H9 (cell line): ENCODE measurements at regions not wholly inside any gene's neighbourhood (a gene's known extent, or its start where the extent isn't known, plus 50 kb on each side); places are given as distances from the start of the nearest gene placed in this dataset.

ENCODE experiments used
- DNase-seq: peaks from one replicate; pipeline ENCODE4 v3.0.0-alpha.2; 2017
- H2AFZ ChIP-seq: one replicate; pipeline ENCODE4 v1.6.1; 2013; ENCODE audit warnings: mild to moderate bottlenecking, low read length, control low read depth, moderate library complexity
- H2AK5ac ChIP-seq: 2 replicates; pipeline ENCODE4 v1.6.1; 2013; ENCODE audit warnings: low read length, control low read depth, mixed read lengths; ENCODE audit not compliant: insufficient read length
- H2BK120ac ChIP-seq: one replicate; pipeline ENCODE4 v1.6.1; 2013; ENCODE audit warnings: low read depth, mild to moderate bottlenecking, low read length, control low read depth, inconsistent platforms; ENCODE audit not compliant: poor library complexity, severe bottlenecking
- H2BK12ac ChIP-seq: 2 replicates; pipeline ENCODE4 v1.6.1; 2013; ENCODE audit warnings: low read length, control low read depth, mixed read lengths, low read depth; ENCODE audit not compliant: insufficient read length
- H2BK15ac ChIP-seq: 2 replicates; pipeline ENCODE4 v1.6.1; 2013; ENCODE audit warnings: low read depth, low read length, control low read depth
- H2BK20ac ChIP-seq: one replicate; pipeline ENCODE4 v1.6.1; 2013; ENCODE audit warnings: low read depth, mild to moderate bottlenecking, low read length, control low read depth, inconsistent platforms; ENCODE audit not compliant: poor library complexity, severe bottlenecking
- H2BK5ac ChIP-seq: 2 replicates; pipeline ENCODE4 v1.6.1; 2013; ENCODE audit warnings: low read length, control low read depth, mixed read lengths; ENCODE audit not compliant: insufficient read length
- H3K14ac ChIP-seq: 2 replicates; pipeline ENCODE4 v1.6.1; 2013; ENCODE audit warnings: low read length, control low read depth; ENCODE audit not compliant: insufficient read depth
- H3K18ac ChIP-seq: 2 replicates; pipeline ENCODE4 v1.6.1; 2013; ENCODE audit warnings: low read depth, mild to moderate bottlenecking, mixed read lengths, low read length, control low read depth; ENCODE audit not compliant: insufficient read length
- H3K23ac ChIP-seq: 2 replicates; pipeline ENCODE4 v1.6.1; 2013; ENCODE audit warnings: low read length, control low read depth, mixed read lengths, low read depth; ENCODE audit not compliant: insufficient read length
- H3K23me2 ChIP-seq: 2 replicates; pipeline ENCODE4 v1.6.1; 2013; ENCODE audit warnings: low read depth, mild to moderate bottlenecking, mixed read lengths, low read length, control low read depth; ENCODE audit not compliant: insufficient read length, poor library complexity, severe bottlenecking
- H3K27ac ChIP-seq: 2 replicates; pipeline ENCODE4 v1.5.1; 2013; ENCODE audit warnings: low read length, control low read depth, mixed read lengths, low read depth; ENCODE audit not compliant: insufficient read length
- H3K27me3 ChIP-seq: 2 replicates; pipeline ENCODE4 v1.6.1; 2013; ENCODE audit warnings: low read length, control low read depth, inconsistent platforms; ENCODE audit not compliant: insufficient read depth
- H3K4ac ChIP-seq: 2 replicates; pipeline ENCODE4 v1.6.1; 2013; ENCODE audit warnings: low read depth, mild to moderate bottlenecking, control low read depth, inconsistent platforms, low read length, moderate library complexity
- H3K4me1 ChIP-seq: 2 replicates; pipeline ENCODE4 v1.6.1; 2013; ENCODE audit warnings: low read length, control low read depth, inconsistent platforms; ENCODE audit not compliant: insufficient read depth
- H3K4me2 ChIP-seq: 2 replicates; pipeline ENCODE4 v1.6.1; 2013; ENCODE audit warnings: low read length, control low read depth, mixed read lengths; ENCODE audit not compliant: insufficient read length, insufficient read depth
- H3K56ac ChIP-seq: 2 replicates; pipeline ENCODE4 v1.6.1; 2013; ENCODE audit warnings: low read depth, mild to moderate bottlenecking, mixed read lengths, low read length, control low read depth; ENCODE audit not compliant: insufficient read length
- H3K79me1 ChIP-seq: 2 replicates; pipeline ENCODE4 v1.6.1; 2013; ENCODE audit warnings: low read depth, mild to moderate bottlenecking, moderate library complexity, low read length, control low read depth, inconsistent platforms; ENCODE audit not compliant: insufficient read depth, poor library complexity, severe bottlenecking
- H3K79me2 ChIP-seq: 2 replicates; pipeline ENCODE4 v1.6.1; 2013; ENCODE audit warnings: low read length, control low read depth, inconsistent platforms; ENCODE audit not compliant: insufficient read depth
- H3K9ac ChIP-seq: 2 replicates; pipeline ENCODE4 v1.6.1; 2013; ENCODE audit warnings: low read length, control low read depth, mixed read lengths; ENCODE audit not compliant: insufficient read length; ENCODE audit errors: extremely low read depth
- H3K9me3 ChIP-seq: one replicate; pipeline ENCODE4 v1.6.1; 2013; ENCODE audit warnings: low read depth, low read length, inconsistent platforms; ENCODE audit not compliant: control insufficient read depth
- H3T11ph ChIP-seq: one replicate; pipeline ENCODE4 v1.6.1; 2013; ENCODE audit warnings: mild to moderate bottlenecking, low read length, control low read depth, inconsistent platforms
- H4K20me1 ChIP-seq: one replicate; pipeline ENCODE4 v1.6.1; 2013; ENCODE audit not compliant: control insufficient read depth, insufficient read length, insufficient read depth
- H4K5ac ChIP-seq: 2 replicates; pipeline ENCODE4 v1.6.1; 2013; ENCODE audit warnings: low read depth, mild to moderate bottlenecking, mixed read lengths, low read length, control low read depth; ENCODE audit not compliant: insufficient read length
- H4K8ac ChIP-seq: replicated peaks from 2 replicates; pipeline ENCODE4 v1.6.1; 2013; ENCODE audit warnings: low read length, control low read depth, mixed read lengths, low read depth; ENCODE audit not compliant: insufficient read length
- H4K91ac ChIP-seq: 2 replicates; pipeline ENCODE4 v1.6.1; 2013; ENCODE audit warnings: low read depth, mild to moderate bottlenecking, moderate library complexity, mixed read lengths, low read length, control low read depth; ENCODE audit not compliant: insufficient read length
- H3K27ac Mint-ChIP-seq, 3 experiments: 2 replicates in 2 of 3; 3 replicates in 1 of 3; pipeline ENCODE4 v1.8.0; 2020 to 2021; ENCODE audit warnings: mixed read lengths in 3 of 3, mild to moderate bottlenecking in 1 of 3, moderate library complexity in 1 of 3
- H3K27me3 Mint-ChIP-seq: 2 replicates; pipeline ENCODE4 v1.8.0; 2021; ENCODE audit warnings: low read depth, mild to moderate bottlenecking, moderate library complexity, mixed read lengths
- H3K36me3 Mint-ChIP-seq, 3 experiments: 2 replicates in 2 of 3; 3 replicates in 1 of 3; pipeline ENCODE4 v1.8.0; 2020 to 2021; ENCODE audit warnings: low read depth in 3 of 3, mixed read lengths in 3 of 3; ENCODE audit not compliant: insufficient read depth in 1 of 3
- H3K4me1 Mint-ChIP-seq, 2 experiments: 2 replicates each; pipeline ENCODE4 v1.8.0; 2020; ENCODE audit warnings: mixed read lengths in 2 of 2
- H3K4me3 Mint-ChIP-seq, 2 experiments: 2 replicates in 1 of 2; 3 replicates in 1 of 2; pipeline ENCODE4 v1.8.0; 2020 to 2021; ENCODE audit warnings: mild to moderate bottlenecking in 2 of 2, mixed read lengths in 2 of 2, moderate library complexity in 1 of 2
- H3K9me3 Mint-ChIP-seq, 2 experiments: 2 replicates in 1 of 2; 3 replicates in 1 of 2; pipeline ENCODE4 v1.8.0; 2020; ENCODE audit warnings: mild to moderate bottlenecking in 2 of 2, mixed read lengths in 2 of 2, moderate library complexity in 1 of 2
- WGBS: extraction: QIAGEN DNeasy Blood & Tissue Kit; methylation state at CpG from one replicate; pipeline ENCODE4 v1.1.7; 2013; ENCODE audit warnings: missing lambda C conversion rate, low lambda C conversion rate, mixed read lengths; ENCODE audit not compliant: insufficient read length; ENCODE audit errors: extremely low coverage; 5-methylcytosine and 5-hydroxymethylcytosine counted together
- TF ChIP-seq, protein P1 (sequence below): fragments of 200-600 bp; sonication (generic); conservative IDR thresholded peaks from 3 replicates; pipeline ENCODE4 v1.8.0; 2021; ENCODE audit warnings: antibody characterized with exemption, mild to moderate bottlenecking

DNA sequence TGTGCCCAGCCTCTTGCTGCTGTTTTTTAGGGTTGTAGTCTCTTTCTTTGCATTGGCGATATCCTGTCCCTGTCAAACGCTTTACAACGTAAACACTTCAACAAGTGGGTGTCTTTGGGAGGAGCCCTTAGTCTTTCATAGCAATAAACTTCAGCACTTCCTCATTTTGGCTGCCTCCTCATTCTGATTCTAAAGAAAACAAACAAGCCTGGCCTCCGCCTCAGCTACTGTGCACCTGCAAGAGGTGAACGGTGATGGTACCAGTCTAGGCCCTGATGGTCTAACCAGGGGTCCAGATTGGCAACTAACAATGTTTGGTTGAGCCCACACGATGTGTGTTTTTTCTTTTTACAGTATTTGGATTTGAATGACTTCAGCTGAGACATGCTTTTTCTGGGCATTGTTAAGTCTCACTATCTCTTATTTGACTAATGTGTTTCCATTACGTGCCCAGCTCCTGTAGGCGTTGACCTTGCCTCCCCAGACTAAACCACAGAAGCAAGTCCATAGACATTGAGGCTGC, 53.2 kb upstream of the CUL3 start:
- Histone ChIP-seq H3K4me2 (no peak overlapping the region), H2BK20ac (no peak overlapping the region), H4K91ac (no peak overlapping the region), H3K23ac (no peak overlapping the region), H3K56ac (no peak overlapping the region), H2BK120ac (no peak overlapping the region), H3K4ac (no peak overlapping the region), H3K4me1 (no peaks in the 10 kb centered on the region; the same call in 1 of the 2 replicates), H3K79me2 (no peaks in the 10 kb centered on the region), H3K79me1 (no peaks in the 10 kb centered on the region), H2AK5ac (no peak overlapping the region), H3K27ac (no peak overlapping the region), H2AFZ (peak overlapping the region; percentile 27), H2BK12ac (no peak overlapping the region), H4K20me1 (no peaks in the 10 kb centered on the region), H4K5ac (no peak overlapping the region), H4K8ac (no peak overlapping the region), H3K18ac (no peak overlapping the region), H3T11ph (no peak overlapping the region), H2BK15ac (no peak overlapping the region), H3K23me2 (no peaks in the 10 kb centered on the region), H3K27me3 (no peaks in the 10 kb centered on the region), H2BK5ac (no peak overlapping the region), H3K14ac (no peak overlapping the region), H3K9me3 (no peaks in the 10 kb centered on the region), H3K9ac (no peak overlapping the region)
- no peak for DNase-seq
- Mint-ChIP-seq H3K27me3 (no peaks in the 10 kb centered on the region), H3K36me3 (peaks cover 0 to 12% (median 0%) of the 10 kb centered on the region in 3 experiments; a peak in 3 of 7 replicates), H3K4me3 (no peak overlapping the region), H3K4me1 (no peaks in the 10 kb centered on the region), H3K9me3 (peaks cover 4 to 11% of the 10 kb centered on the region in 2 experiments; a peak in 3 of 5 replicates), H3K27ac (no peak overlapping the region)
- TF ChIP-seq, protein P1, sequence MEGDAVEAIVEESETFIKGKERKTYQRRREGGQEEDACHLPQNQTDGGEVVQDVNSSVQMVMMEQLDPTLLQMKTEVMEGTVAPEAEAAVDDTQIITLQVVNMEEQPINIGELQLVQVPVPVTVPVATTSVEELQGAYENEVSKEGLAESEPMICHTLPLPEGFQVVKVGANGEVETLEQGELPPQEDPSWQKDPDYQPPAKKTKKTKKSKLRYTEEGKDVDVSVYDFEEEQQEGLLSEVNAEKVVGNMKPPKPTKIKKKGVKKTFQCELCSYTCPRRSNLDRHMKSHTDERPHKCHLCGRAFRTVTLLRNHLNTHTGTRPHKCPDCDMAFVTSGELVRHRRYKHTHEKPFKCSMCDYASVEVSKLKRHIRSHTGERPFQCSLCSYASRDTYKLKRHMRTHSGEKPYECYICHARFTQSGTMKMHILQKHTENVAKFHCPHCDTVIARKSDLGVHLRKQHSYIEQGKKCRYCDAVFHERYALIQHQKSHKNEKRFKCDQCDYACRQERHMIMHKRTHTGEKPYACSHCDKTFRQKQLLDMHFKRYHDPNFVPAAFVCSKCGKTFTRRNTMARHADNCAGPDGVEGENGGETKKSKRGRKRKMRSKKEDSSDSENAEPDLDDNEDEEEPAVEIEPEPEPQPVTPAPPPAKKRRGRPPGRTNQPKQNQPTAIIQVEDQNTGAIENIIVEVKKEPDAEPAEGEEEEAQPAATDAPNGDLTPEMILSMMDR = no peak
- no CpG with 5 or more reads among the region's 8 CpGs for WGBS
